AG08396 (cell line): ENCODE measurements at regions not wholly inside any gene's neighbourhood (a gene's known extent, or its start where the extent isn't known, plus 50 kb on each side); places are given as distances from the start of the nearest gene placed in this dataset.
"Not testable (repeated sequence)": the region's sequence is repeated elsewhere in the genome, so short reads cannot be mapped to it uniquely, and the experiment has no call there.

Experiments used
- DNase-seq: peaks from one replicate; pipeline ENCODE4 v3.0.0; 2012; ENCODE audit warnings: low spot score, mixed read lengths

DNA sequence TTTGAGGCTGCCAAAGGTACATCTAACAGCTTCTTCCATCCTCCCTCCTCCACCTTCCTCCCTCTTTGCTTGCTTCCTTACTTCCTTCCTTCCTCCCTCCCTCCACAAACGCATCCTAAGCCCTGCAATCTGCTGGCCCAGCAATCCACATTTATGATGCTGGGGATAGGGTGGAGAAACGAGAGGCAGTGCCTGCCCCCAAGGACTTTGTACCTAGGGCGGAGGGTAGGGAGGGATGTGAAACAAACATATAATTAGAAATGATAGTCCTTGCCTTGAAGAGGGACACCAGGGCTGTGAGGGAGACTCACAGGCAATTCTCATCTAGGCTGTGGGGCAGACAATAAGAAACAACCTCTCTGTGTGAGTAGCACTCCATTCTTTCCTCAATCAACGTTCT, 188.3 kb downstream of the ANKRD30B start:
- no peak for DNase-seq

DNA sequence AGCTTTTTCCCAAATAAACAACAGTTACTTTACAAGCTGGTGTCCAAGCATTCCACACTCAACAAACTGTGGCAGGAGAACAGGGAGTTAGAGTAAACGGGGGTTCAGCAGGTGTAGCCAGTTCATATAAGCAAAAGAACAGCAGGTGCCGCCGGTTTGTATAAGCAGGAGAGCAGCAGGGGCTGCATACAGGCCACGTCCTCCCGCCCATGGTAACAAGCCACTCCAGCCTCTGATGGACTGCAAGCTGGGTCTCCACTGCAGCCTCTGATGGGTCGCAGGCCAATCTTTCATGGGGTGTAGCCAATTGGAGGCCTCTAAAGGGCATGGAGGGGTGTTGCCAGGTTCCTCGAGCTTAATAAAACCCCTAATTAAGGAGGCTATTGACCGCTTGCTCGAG, 189.3 kb downstream of the ANKRD30B start:
- DNase-seq = no peak

GRCh38 chr18:14939141-14939540, 191.2 kb downstream of the ANKRD30B start:
- no peak for DNase-seq

DNA sequence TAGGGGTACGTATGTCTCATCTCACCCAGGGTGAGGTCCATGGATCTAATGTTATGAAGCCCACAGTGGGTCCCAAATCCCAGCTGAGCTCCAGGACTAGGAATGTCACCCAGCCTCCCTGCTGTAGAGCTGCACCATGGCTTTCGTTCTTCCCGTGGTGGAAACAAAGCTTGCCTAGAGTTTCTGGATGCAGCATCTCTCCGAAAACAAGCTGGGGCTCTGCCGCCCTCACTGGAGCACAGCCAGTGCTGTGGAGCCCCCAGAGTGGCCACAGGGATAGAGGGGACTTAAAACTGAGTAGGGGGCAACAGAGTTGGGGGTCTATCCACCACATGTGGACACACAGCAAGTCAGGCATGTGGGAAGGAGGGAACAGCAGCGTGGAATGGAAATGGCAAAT, 192.1 kb downstream of the ANKRD30B start:
- DNase-seq = not testable (repeated sequence)

GRCh38 chr18:14940735-14941134, 192.8 kb downstream of the ANKRD30B start:
- no peak for DNase-seq

GRCh38 chr18:14941256-14941655, 193.3 kb downstream of the ANKRD30B start:
- DNase-seq = no peak

GRCh38 chr18:14941792-14942191, 193.8 kb downstream of the ANKRD30B start:
- DNase-seq = no peak

DNA sequence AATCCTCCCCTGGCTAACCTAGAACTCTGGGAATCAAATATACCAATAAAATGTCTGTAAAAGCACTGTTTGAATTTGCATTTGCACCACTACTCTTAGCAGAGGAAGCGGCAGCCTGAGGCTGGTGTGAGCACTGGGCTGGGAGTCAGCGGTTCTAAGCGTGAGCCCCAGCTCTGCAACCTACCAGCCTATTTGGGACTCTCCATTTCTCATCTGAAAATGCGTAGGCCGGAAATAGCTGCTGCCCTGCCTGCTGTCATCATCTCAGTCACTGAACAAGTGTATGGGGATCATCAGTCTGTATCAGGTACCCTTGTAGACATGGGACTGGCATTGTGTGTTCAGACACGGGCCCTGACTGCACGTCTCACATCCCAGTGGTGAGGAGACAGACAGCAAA, 194.3 kb downstream of the ANKRD30B start:
- no peak for DNase-seq

GRCh38 chr18:14943486-14943885, 195.5 kb downstream of the ANKRD30B start:
- DNase-seq = no peak

- DNase-seq = no peak
Measured at GRCh38 chr18:14943967-14944636, 196.1 kb downstream of the ANKRD30B start.

DNA sequence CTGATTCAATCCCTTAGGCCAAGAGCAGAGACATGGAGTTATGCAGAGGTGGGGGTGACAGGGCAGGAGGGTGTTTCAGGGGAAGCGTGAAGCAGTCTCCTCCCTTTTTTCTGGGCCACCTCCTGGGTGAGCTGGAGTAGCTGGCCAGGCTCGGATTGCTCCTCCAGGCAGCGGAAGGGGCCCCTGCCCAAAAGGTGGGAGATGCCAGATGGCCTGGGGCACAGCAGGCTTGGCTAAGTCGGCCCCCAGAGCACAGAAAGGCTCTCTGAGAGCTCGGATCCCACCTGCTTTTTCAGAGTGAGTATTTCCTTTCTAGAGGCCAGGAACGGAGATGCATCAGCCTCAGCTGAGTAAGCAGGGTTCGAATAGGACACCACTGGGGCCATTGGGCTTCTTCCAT, 196.9 kb downstream of the ANKRD30B start:
- no peak for DNase-seq

DNA sequence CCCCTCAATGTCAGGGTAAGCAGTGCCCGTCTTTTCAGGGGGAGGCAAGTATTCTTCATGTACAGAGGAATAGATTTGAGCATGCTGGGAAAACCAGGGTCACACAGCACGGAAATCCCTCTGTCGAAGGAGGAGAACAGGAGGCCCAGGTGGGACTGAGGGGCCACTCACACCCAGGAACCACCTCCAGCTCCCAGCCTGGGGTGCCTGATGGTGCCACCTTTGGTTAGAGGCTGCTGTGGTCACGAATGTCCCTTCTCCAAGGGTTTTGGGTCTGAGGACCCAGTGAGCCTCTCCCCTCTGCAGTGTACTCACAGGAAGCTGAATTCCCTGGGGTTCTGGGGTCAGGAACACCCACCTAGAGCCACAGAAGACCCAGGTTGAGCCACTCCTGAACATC, 197.3 kb downstream of the ANKRD30B start:
- DNase-seq = no peak

GRCh38 chr18:14945984-14946383, 198.0 kb downstream of the ANKRD30B start:
- DNase-seq = no peak

- DNase-seq = not testable (repeated sequence)
Measured at GRCh38 chr18:14946741-14947470, 198.9 kb downstream of the ANKRD30B start.

GRCh38 chr18:14947482-14948162, 199.7 kb downstream of the ANKRD30B start:
- no peak for DNase-seq

DNA sequence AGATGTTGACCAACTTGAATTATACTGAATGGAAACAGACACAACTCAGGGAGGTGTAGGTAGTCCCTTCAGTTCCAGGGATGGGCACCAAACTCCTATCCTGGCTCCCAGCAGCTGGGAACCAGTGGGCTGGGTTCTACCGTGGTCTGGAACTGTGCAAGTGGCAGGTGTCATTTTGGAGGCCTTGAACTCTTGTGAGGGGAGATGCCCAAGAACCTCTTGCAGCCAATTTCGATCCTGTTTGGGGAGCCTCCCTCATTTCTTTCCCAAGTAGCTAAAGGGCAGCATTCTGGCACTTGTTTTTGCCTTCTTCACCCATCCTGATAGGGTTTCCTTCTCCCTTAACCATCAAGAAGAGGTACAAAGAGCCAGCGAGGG, 200.2 kb downstream of the ANKRD30B start:
- DNase-seq = no peak

- no peak for DNase-seq
Measured at GRCh38 chr18:14949800-14950664, 202.1 kb downstream of the ANKRD30B start.

- DNase-seq = not testable (repeated sequence)
Measured at GRCh38 chr18:14952444-14953077, 204.6 kb downstream of the ANKRD30B start.

DNA sequence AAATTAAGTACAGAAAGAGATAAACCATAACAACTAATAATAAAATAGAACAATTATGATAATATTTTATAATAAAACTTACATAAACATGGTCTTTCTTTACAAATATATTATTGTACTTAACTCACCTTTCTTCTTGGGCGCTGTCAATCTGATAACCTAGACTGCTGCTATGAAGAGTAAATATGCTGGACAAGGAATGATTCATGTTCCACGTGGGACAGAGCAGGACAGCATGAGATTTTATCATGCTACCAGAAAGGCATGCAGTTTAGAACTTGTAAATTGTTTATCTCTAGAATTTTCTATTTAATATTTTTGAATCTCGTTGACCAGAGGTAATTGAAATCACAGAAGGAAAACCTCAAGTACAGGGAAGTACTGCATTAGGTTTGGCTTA, 210.7 kb downstream of the ANKRD30B start:
- DNase-seq = no peak

DNA sequence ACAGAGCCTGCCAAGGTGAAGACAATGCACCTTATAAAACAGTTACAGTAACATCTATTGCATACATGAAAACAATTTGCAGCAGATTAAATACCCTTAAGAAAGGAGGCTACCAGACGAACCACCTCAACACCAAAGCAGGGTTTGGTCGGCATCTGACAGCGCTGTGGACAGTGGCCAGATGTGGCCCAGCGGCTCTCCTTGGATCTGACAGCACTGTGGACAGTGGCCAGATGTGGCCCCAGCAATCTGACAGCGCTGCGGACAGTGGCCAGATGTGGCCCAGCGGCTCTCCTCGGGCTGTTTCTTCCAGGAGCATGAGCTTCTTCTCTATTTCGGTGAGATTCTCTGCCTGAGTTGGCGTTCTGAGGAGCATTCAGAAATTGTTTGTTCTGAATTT, 211.6 kb downstream of the ANKRD30B start:
- no peak for DNase-seq

DNA sequence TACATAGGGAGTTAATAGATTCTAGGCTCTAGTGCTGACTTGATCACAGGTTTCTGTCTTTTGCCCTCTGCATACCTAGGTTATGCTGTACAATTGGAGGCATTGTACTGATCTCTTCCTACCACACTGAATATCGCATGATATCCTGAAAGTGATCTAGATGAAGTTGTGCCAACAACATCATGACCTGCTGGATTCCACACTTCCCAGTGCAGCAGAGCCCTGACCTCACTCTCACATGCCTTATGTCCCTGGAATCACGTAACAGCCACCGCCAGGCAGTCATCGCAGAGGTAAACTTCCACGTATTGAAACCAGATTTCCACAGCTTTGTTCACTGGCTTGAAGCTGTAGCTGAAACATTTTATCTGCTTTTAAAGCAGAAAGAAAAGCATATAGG, 214.0 kb downstream of the ANKRD30B start:
- DNase-seq = no peak

- DNase-seq = no peak
Measured at GRCh38 chr18:14962626-14963025, 214.7 kb downstream of the ANKRD30B start.
